ENCODE measurements at regions not wholly inside any gene's neighbourhood (a gene's known extent, or its start where the extent isn't known, plus 50 kb on each side); places are given as distances from the start of the nearest gene placed in this dataset.
"Not testable (repeated sequence)": the region's sequence is repeated elsewhere in the genome, so short reads cannot be mapped to it uniquely, and the experiment has no call there.

DNA sequence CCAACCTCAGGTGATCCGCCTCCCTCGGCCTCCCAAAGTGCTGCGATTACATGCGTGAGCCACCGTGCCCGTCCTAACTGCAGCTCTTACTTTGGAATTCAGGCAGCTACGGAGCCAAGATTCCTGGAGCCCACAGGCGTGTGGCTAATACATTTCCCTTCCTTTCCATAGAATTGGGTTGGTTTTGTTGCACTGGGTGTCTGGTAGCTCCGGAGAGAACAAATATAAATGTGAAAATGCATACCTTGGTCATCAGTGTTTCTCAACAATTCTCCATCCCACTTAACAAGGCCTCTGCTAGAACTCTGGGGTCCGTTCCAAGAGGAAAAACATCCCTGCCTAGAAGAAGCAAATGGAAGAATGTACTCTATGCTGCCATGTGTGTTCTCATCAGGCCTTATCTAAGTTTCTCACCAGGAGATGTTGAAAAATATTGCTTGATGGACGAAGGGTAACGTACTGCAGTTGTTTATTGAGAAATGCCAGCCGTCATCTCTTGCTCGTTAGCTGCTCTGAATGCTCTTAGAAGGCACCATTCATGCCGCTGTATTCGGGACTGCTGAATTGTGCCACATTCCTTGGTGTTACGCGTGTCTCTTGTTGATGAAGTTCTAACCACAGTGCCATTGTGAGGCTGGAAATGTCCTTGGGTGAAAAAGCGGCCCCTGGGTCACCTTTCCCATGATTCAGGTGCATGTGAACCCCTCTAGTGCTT is 50.5 kb upstream of the CD99 start:
- Histone ChIP-seq H3K4me3 (no peak overlapping the region), H3K36me3 (peaks cover 10% of the 10 kb centered on the region), H3K27me3 (no peaks in the 10 kb centered on the region), H3K9me3 (no peaks in the 10 kb centered on the region)
- no peak for DNase-seq

GRCh38 chrX:2638279-2638678 is 52.8 kb upstream of the CD99 start:
- Histone ChIP-seq H3K27me3 (no peaks in the 10 kb centered on the region), H3K9me3 (no peaks in the 10 kb centered on the region), H3K36me3 (peaks cover 10% of the 10 kb centered on the region), H3K4me3 (no peak overlapping the region)
- no peak for DNase-seq

GRCh38 chrX:2635342-2635741 is 55.8 kb upstream of the CD99 start:
- no peak for DNase-seq
- no peak overlapping the region for H3K4me3 ChIP-seq
- peaks cover 1% of the 10 kb centered on the region for H3K9me3 ChIP-seq
- H3K36me3 ChIP-seq: peaks cover 9% of the 10 kb centered on the region
- no peaks in the 10 kb centered on the region for H3K27me3 ChIP-seq

DNA sequence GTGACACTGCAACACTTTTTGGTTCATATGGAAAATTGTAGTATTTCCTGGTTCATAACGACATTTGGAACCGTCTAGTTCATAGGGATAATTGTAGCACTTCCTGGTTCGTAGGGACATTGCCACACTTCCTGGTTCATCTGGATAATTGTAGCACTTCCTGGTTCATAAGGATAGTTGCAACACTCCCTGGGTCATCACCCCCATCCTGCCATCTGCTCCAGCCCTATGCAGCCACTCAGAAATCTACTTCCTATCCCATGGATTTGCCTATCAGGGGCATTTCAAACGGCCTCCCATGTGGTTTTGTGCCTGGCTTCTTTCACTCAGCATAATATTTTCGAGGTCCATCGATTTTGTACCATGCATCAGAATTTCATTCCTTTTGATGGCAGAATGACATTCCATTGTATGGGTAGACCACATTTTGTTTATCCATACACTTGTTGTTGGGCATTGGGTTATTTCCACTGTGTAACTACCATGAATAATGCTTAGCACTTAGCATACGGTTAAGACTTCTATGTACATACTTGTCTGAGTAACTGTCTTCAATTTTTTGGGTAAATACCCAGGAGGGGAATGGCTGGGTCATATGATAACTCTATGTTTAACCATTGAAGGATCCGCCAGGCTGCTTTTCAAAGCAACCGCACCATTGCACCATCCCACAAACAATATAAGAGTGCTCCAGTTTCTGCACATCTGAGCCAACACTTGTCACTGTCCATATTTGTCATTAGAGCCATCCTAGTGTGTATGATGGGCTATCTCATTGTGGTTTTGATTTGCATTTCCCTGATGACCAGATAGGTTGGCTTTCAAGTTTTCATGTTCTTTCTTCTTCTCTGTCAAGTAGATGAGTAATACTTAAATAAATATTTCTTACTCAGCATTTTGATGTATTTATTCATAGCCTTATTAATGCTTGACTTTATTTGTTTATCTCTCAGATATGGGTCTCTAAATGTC is 58.3 kb upstream of the CD99 start:
- Histone ChIP-seq H3K27me3 (no peaks in the 10 kb centered on the region), H3K4me3 (no peak overlapping the region)

DNA sequence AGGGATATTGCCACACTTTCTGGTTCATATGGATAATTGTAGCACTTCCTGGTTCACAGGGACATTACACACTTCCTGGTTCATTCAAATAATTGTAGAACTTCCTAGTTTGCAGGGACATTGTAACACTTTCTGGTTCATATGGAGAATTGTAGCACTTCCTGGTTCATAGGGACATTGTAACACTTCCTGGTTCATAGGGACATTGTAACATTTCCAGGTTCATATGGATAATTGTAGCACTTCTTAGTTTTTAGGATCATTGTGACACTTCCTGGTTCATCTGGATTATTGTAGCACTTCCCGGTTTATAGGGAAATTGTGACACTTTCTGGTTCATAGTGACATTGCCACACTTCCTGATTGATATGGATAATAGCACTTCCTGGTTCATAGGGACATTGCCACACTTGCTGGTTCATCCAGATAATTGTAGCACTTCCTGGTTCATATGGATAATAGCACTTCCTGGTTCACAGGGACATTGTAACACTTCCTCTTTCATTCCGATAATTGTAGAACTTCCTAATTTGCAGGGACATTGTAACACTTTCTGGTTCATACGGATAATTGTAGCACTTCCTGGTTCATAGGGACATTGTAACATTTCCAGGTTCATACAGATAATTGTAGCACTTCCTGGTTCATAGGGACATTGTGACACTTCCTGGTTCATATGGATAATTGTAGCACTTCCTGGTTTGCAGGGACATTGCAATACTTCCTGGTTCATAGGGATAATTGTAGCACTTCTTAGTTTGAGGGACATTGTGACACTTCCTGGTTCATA is 59.2 kb upstream of the CD99 start:
- DNase-seq: no peak
- H3K9me3 ChIP-seq: peaks cover 15% of the 10 kb centered on the region

More for the DNA sequence above, 58.3 kb upstream of the CD99 start:
- Histone ChIP-seq H3K36me3 (peaks cover 22% of the 10 kb centered on the region), H3K9me3 (peaks cover 15% of the 10 kb centered on the region)
- DNase-seq: no peak

DNA sequence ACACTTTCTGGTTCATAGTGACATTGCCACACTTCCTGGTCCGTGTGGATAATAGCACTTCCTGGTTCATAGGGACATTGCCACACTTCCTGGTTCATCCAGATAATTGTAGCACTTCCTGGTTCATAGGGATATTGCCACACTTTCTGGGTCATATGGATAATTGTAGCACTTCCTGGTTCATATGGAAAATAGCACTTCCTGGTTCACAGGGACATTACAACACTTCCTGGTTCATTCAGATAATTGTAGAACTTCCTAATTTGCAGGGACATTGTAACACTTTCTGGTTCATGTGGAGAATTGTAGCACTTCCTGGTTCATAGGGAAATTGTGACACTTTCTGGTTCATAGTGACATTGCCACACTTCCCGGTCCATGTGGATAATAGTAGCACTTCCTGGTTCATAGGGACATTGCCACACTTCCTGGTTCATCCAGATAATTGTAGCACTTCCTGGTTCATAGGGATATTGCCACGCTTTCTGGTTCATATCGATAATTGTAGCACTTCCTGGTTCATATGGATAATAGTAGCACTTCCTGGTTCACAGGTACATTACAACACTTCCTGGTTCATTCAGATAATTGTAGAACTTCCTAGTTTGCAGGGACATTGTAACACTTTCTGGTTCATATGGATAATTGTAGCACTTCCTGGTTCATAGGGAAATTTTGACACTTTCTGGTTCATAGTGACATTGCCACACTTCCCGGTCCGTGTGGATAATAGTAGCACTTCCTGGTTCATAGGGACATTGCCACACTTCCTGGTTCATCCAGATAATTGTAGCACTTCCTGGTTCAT is 60.0 kb upstream of the CD99 start:
- Histone ChIP-seq H3K9me3 (peaks cover 15% of the 10 kb centered on the region), H3K36me3 (peaks cover 39% of the 10 kb centered on the region)
- not testable (repeated sequence) for H3K27me3 ChIP-seq, DNase-seq, H3K4me3 ChIP-seq

More for the DNA sequence above, 59.2 kb upstream of the CD99 start:
- Histone ChIP-seq H3K27me3 (no peaks in the 10 kb centered on the region), H3K4me3 (no peak overlapping the region), H3K36me3 (peaks cover 31% of the 10 kb centered on the region)

DNA sequence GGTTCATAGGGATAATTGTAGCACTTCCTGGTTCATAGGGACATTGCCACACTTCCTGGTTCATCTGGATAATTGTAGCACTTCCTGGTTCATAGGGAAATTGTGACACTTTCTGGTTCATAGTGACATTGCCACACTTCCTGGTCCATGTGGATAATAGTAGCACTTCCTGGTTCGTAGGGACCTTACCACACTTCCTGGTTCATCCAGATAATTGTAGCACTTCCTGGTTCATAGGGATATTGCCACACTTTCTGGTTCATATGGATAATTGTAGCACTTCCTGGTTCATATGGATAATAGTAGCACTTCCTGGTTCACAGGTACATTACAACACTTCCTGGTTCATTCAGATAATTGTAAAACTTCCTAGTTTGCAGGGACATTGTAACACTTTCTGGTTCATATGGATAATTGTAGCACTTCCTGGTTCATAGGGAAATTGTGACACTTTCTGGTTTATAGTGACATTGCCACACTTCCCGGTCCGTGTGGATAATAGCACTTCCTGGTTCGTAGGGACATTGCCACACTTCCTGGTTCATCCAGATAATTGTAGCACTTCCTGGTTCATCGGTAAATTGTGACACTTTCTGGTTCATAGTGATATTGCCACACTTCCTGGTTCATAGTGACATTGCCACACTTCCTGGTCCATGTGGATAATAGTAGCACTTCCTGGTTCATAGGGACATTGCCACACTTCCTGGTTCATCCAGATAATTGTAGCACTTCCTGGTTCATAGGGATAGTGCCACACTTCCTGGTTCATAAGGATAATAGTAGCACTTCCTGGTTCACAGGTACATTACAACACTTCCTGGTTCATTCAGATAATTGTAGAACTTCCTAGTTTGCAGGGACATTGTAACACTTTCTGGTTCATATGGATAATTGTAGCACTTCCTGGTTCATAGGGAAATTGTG is 60.8 kb upstream of the CD99 start:
- H3K36me3 ChIP-seq: peaks cover 39% of the 10 kb centered on the region
- DNase-seq, H3K27me3 ChIP-seq: not testable (repeated sequence)

DNA sequence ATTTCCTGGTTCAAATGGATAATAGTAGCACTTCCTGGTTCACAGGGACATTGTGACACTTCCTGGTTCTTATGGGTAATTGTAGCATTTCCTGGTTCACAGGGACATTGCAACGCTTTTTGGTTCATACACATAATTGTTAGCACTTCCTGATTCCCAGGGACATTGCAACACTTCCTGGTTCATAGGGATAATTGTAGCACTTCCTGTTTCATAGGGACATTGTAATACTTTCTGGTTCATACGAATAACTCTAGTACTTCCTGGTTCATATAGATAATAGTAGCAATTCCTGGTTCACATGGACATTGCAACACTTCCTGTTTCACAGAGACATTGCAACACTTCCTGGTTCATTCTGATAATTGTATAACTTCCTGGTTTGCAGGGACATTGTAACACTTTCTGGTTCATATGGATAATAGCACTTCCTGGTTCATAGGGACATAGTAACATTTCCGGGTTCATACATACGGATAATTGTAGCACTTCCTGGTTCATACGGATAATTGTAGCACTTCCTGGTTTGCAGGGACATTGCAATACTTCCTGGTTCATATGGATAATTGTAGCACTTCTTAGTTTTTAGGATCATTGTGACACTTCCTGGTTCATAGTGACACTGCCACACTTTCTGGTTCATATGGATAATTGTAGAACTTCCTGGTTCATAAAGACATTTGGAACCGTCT is 61.6 kb upstream of the CD99 start:
- Histone ChIP-seq H3K9me3 (peaks cover 15% of the 10 kb centered on the region), H3K4me3 (no peak overlapping the region), H3K27me3 (no peaks in the 10 kb centered on the region), H3K36me3 (peaks cover 39% of the 10 kb centered on the region)
- no peak for DNase-seq

More for the DNA sequence above, 60.8 kb upstream of the CD99 start:
- not testable (repeated sequence) for H3K4me3 ChIP-seq
- H3K9me3 ChIP-seq: peaks cover 15% of the 10 kb centered on the region

DNA sequence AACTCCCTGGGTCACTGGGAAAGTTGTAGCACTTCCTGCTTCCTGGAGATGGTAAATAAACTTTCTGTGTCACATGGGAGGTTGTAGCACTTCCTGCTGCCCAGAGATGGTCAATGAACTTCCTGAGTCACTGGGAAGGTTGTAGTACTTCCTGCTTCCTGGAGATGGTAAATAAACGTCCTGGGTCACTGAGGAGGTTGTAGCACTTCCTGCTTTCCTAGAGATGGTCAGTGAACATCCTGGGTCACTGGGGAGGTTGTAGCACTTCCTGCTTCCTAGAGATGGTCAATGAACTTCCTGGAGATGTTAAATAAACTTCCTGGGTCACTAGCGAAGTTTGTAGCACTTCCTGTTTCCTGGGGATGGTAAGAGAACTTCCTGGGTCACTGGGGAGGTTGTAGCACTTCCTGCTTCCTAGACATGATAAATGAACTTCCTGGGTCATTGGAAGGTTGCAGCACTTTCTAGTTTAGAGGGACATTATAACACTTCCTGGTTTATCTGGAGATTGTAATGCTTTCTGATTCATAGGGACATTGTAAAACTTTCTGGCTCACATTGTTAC is 62.3 kb upstream of the CD99 start:
- Histone ChIP-seq H3K27me3 (no peaks in the 10 kb centered on the region), H3K36me3 (peaks cover 39% of the 10 kb centered on the region), H3K9me3 (peaks cover 15% of the 10 kb centered on the region), H3K4me3 (no peak overlapping the region)
- no peak for DNase-seq

DNA sequence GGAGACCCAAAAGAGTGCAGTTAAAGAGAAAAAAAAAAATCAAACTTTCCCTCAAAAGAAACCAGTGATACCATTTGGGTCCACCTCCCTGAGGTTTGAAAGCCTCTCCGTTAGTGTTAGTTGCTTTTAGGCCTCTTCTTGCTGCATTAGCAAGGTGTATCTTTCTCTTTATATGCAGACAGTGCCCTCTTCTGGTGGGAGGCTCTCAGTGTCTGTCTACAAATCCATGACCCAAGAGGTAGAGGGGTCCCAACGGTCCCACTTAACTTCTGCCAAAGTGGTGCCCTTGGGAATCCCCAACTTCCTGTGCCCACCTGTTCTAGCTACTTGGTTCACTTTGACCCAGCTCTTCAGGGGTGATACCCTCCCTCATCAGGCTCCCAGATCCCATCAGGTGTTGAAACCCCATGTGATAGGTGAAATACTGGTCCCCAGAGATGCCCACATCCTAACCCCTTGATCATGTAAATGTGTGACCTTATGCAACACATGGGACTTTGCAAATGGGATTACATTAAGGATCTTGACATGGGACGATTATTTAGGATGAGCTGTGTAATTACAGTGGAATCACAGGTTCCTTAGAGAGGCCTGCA is 63.7 kb upstream of the CD99 start:
- DNase-seq: no peak
- H3K27me3 ChIP-seq: no peaks in the 10 kb centered on the region
- peaks cover 42% of the 10 kb centered on the region for H3K36me3 ChIP-seq
- H3K9me3 ChIP-seq: peaks cover 15% of the 10 kb centered on the region
- no peak overlapping the region for H3K4me3 ChIP-seq

DNA sequence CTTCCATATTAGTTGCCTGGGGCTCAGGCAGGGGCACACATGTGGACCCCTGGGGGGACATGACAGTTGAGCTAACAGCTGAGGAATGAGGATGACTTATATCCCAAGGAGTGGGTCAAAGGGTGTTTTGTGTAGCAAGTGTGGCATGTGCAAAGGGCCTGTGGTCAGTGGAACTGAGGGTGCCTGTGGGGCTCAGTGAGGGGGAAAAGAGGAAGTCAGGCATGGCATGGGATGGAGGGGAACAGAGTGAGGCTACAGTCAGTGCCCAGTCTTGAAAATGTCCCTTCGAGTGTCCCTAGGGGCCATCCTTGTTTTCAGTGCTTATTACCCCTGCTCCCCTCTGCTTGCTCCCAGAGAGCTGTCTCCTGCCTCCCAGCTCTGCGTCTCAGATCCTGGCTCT is 64.3 kb upstream of the CD99 start:
- Histone ChIP-seq H3K36me3 (peaks cover 42% of the 10 kb centered on the region), H3K9me3 (peaks cover 15% of the 10 kb centered on the region), H3K4me3 (no peak overlapping the region), H3K27me3 (no peaks in the 10 kb centered on the region)
- DNase-seq: no peak

GRCh38 chrX:2620576-2620975 is 70.5 kb upstream of the CD99 start:
- Histone ChIP-seq H3K4me3 (no peak overlapping the region), H3K27me3 (no peaks in the 10 kb centered on the region)
- no peak for DNase-seq

GRCh38 chrX:2618516-2618915 is 72.6 kb upstream of the CD99 start:
- H3K9me3 ChIP-seq: no peaks in the 10 kb centered on the region
- DNase-seq: no peak
- H3K27me3 ChIP-seq: no peaks in the 10 kb centered on the region
- no peak overlapping the region for H3K4me3 ChIP-seq
- peaks cover 19% of the 10 kb centered on the region for H3K36me3 ChIP-seq

More at GRCh38 chrX:2620576-2620975, 70.5 kb upstream of the CD99 start:
- Histone ChIP-seq H3K9me3 (no peaks in the 10 kb centered on the region), H3K36me3 (peaks cover 21% of the 10 kb centered on the region)

- Histone ChIP-seq H3K36me3 (peaks cover 31% of the 10 kb centered on the region), H3K27me3 (no peaks in the 10 kb centered on the region), H3K4me3 (no peak overlapping the region), H3K9me3 (no peaks in the 10 kb centered on the region)
- no peak for DNase-seq
Observed at GRCh38 chrX:2614911-2615310, 76.2 kb upstream of the CD99 start.
